ENCODE measurements at regions not wholly inside any gene's neighbourhood (a gene's known extent, or its start where the extent isn't known, plus 50 kb on each side); places are given as distances from the start of the nearest gene placed in this dataset.

- no peaks in the 10 kb centered on the region for H3K36me3 ChIP-seq
- intact Hi-C loops (cut with DNase I): no loop called here
- no peak overlapping the region for H3K27ac ChIP-seq
- H3K4me3 ChIP-seq: no peak overlapping the region
- no peaks in the 10 kb centered on the region for H3K27me3 ChIP-seq
- TF ChIP-seq CTCF (IDR thresholded peaks at IDR 0.05): no peak
- H3K4me1 ChIP-seq: no peaks in the 10 kb centered on the region
- H3K9me3 ChIP-seq: no peaks in the 10 kb centered on the region
- no peak for DNase-seq
- peak; percentile 26 for ATAC-seq
Observed at GRCh38 chr12:4169959-4170358, 103.6 kb upstream of the CCND2 start.

GRCh38 chr12:4169531-4169930, 104.0 kb upstream of the CCND2 start:
- Histone ChIP-seq H3K4me3 (no peak overlapping the region), H3K4me1 (no peaks in the 10 kb centered on the region), H3K9me3 (no peaks in the 10 kb centered on the region), H3K27me3 (no peaks in the 10 kb centered on the region), H3K27ac (no peak overlapping the region), H3K36me3 (no peaks in the 10 kb centered on the region)
- ATAC-seq (no peak), DNase-seq (no peak)
- intact Hi-C loops (cut with DNase I): no loop called here
- no peak for TF ChIP-seq CTCF (IDR thresholded peaks at IDR 0.05)

- Histone ChIP-seq H3K9me3 (no peaks in the 10 kb centered on the region), H3K27ac (no peak overlapping the region), H3K27me3 (no peaks in the 10 kb centered on the region), H3K36me3 (no peaks in the 10 kb centered on the region), H3K4me1 (no peaks in the 10 kb centered on the region), H3K4me3 (no peak overlapping the region)
- intact Hi-C loops (cut with DNase I): no loop called here
- no peak for ATAC-seq
- TF ChIP-seq CTCF (IDR thresholded peaks at IDR 0.05): no peak
- no peak for DNase-seq
Observed at GRCh38 chr12:4168036-4168435, 105.5 kb upstream of the CCND2 start.

GRCh38 chr12:4164559-4165558, 108.7 kb upstream of the CCND2 start:
- ATAC-seq: peak; percentile 83
- no peaks in the 10 kb centered on the region for H3K36me3 ChIP-seq

GRCh38 chr12:4164188-4164558, 109.4 kb upstream of the CCND2 start:
- TF ChIP-seq CTCF (IDR thresholded peaks at IDR 0.05): no peak

More at GRCh38 chr12:4164559-4165558, 108.7 kb upstream of the CCND2 start:
- TF ChIP-seq CTCF (IDR thresholded peaks at IDR 0.05): no peak
- Histone ChIP-seq H3K9me3 (no peaks in the 10 kb centered on the region), H3K27ac (no peak overlapping the region), H3K4me3 (peak overlapping the region; percentile 44), H3K4me1 (no peaks in the 10 kb centered on the region), H3K27me3 (no peaks in the 10 kb centered on the region)
- DNase-seq: peak; percentile 66
- intact Hi-C loops (cut with DNase I): no loop called here

More at GRCh38 chr12:4164188-4164558, 109.4 kb upstream of the CCND2 start:
- no peak for ATAC-seq
- H3K27ac ChIP-seq: no peak overlapping the region
- H3K9me3 ChIP-seq: no peaks in the 10 kb centered on the region
- H3K4me1 ChIP-seq: no peaks in the 10 kb centered on the region
- intact Hi-C loops (cut with DNase I): no loop called here
- DNase-seq: no peak
- no peaks in the 10 kb centered on the region for H3K36me3 ChIP-seq
- no peaks in the 10 kb centered on the region for H3K27me3 ChIP-seq
- peak overlapping the region; percentile 44 for H3K4me3 ChIP-seq

Measured in upper lobe of right lung (tissue), 1 donor.